Thoracic aorta (tissue), 2 donors: ENCODE measurements at regions not wholly inside any gene's neighbourhood (a gene's known extent, or its start where the extent isn't known, plus 50 kb on each side); places are given as distances from the start of the nearest gene placed in this dataset.

Source experiments
- ATAC-seq: fragments of 150-250 bp; one replicate; pipeline ENCODE4 v1.8.0; 2017; ENCODE audit warnings: low read depth; ENCODE audit not compliant: insufficient number of reproducible peaks, low FRiP score
- DNase-seq: peaks from one replicate; pipeline ENCODE4 v3.0.0-alpha.2; 2020; ENCODE audit warnings: low spot score
- H3K27ac ChIP-seq, 2 donors: fragments of 200-600 bp; sonication (generic); 1 replicate in 1 of 2; 2 replicates in 1 of 2; pipeline ENCODE4 v1.5.1; 2016; ENCODE audit warnings: mild to moderate bottlenecking in 2 of 2, moderate library complexity in 2 of 2
- H3K27me3 ChIP-seq: fragments of 200-600 bp; sonication (generic); replicated peaks from 2 replicates; pipeline ENCODE4 v1.6.0; 2016; ENCODE audit warnings: mild to moderate bottlenecking; ENCODE audit not compliant: insufficient read depth
- H3K36me3 ChIP-seq: fragments of 200-600 bp; sonication (generic); one replicate; pipeline ENCODE4 v1.5.1; 2016
- H3K4me1 ChIP-seq, 2 donors: fragments of 200-600 bp; sonication (generic); 1 replicate in 1 of 2; 2 replicates in 1 of 2; pipeline versions ENCODE4 v1.5.1 to v1.6.0; 2016; ENCODE audit warnings: low read depth in 2 of 2, mild to moderate bottlenecking in 1 of 2; ENCODE audit not compliant: control insufficient read depth in 1 of 2
- H3K4me3 ChIP-seq: fragments of 200-600 bp; sonication (generic); 2 replicates; pipeline ENCODE4 v1.5.1; 2016; ENCODE audit warnings: mild to moderate bottlenecking
- H3K9me3 ChIP-seq: fragments of 200-600 bp; sonication (generic); 2 replicates; pipeline ENCODE4 v1.5.1; 2016
- CTCF ChIP-seq: fragments of 200-600 bp; sonication (generic); IDR thresholded peaks from one replicate; pipeline ENCODE4 v1.5.1; 2019; ENCODE audit warnings: antibody characterized with exemption

- DNase-seq = no peak
- ATAC-seq = no peak
- TF ChIP-seq CTCF = no peak
- Histone ChIP-seq H3K27ac (no peak overlapping the region), H3K27me3 (no peaks in the 10 kb centered on the region), H3K36me3 (no peaks in the 10 kb centered on the region), H3K4me3 (no peak overlapping the region), H3K9me3 (no peaks in the 10 kb centered on the region), H3K4me1 (peaks cover 12 to 26% of the 10 kb centered on the region in 2 donors)
Measured at GRCh38 chr1:59108481-59109317, 188.2 kb upstream of the FGGY start.

- TF ChIP-seq CTCF = no peak
- ATAC-seq (no peak), DNase-seq (no peak)
- Histone ChIP-seq H3K4me1 (peaks cover 12 to 26% of the 10 kb centered on the region in 2 donors), H3K4me3 (no peak overlapping the region), H3K9me3 (no peaks in the 10 kb centered on the region), H3K27me3 (no peaks in the 10 kb centered on the region), H3K27ac (no peak overlapping the region), H3K36me3 (no peaks in the 10 kb centered on the region)
Measured at GRCh38 chr1:59110271-59110670, 186.6 kb upstream of the FGGY start.

DNA sequence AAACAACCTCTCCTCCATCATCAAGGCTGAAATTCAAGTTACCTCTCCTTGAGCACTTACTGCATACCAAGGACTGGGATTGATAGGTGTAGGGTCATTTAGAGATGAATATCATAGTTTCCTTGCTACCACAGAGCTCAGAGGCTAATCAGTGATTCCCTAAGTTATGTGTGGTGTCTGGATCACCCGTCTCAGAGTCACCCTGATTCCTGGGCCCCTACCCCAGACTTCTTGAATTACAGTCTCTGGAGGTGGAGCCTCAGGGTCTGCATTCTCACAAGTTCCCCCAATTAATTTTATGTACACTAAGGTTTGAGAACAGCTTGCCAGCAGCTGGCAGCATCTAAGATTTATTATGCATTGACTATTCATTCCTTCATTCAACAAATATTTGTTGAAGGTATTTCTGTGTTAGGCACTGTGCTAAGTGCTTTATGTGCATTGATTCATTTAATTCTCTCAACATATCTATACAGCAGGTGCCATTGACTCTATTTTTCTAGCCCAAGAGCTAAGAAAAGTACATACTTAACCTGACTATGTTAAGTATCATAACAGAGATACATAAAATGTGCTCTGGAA lies 182.9 kb upstream of the FGGY start:
- no peak overlapping the region for H3K4me3 ChIP-seq
- no peak overlapping the region for H3K27ac ChIP-seq
- H3K9me3 ChIP-seq = no peaks in the 10 kb centered on the region
- no peaks in the 10 kb centered on the region for H3K27me3 ChIP-seq
- H3K36me3 ChIP-seq = no peaks in the 10 kb centered on the region
- ATAC-seq (no peak), DNase-seq (no peak)
- H3K4me1 ChIP-seq = no peaks in the 10 kb centered on the region
- no peak for TF ChIP-seq CTCF

DNA sequence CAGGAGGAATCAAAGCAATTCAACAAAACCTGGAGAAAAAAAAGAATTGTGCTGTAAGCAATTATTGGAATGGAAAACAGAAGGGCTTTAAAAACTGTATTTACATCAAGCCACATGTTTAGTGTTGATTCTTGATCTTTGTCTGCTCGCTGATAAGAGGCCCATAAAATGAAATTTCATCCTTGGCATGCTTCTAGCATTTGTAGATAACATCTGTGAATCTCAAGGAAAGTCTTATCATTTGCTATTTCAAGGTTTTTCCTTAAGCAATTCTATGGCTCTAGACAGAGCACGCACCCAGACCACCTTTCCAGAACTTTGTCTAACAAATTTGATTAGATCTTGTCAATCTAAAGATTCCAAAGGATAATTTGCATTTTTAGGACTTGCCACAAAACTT lies 181.0 kb upstream of the FGGY start:
- H3K4me3 ChIP-seq = no peak overlapping the region
- ATAC-seq = no peak
- no peak for DNase-seq
- no peak overlapping the region for H3K27ac ChIP-seq
- TF ChIP-seq CTCF = no peak
- no peaks in the 10 kb centered on the region for H3K36me3 ChIP-seq
- H3K9me3 ChIP-seq = no peaks in the 10 kb centered on the region
- no peaks in the 10 kb centered on the region for H3K27me3 ChIP-seq
- no peaks in the 10 kb centered on the region for H3K4me1 ChIP-seq

DNA sequence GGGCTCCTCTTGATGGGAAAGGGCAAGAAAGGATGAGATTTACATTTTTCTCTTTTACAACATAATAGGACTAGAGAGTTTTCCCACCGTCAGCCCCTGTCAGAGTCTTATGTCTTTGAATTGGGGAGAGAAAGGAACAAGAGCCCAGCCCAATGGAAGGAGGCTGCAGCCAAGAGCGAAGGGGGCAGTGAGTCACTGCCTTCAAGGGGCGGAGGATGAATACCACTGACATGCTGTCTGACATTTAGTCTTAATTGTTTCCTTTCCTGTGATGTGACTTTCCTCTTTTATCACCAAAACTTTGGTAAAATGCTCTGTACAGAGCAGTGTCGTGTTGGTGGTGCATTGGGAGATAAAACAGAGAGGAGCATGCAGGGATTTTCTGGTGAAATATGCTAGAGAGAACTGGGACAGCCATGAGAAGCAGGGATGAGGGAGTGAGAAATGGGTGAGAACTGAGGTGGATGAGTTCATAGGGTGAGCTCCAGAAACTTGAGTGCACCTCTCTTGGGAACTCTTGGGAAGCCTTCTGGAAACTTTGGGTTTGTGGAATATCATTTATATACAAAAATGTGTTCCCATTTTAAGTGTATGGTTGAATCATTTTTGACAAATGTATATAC lies 179.9 kb upstream of the FGGY start:
- ATAC-seq (no peak), DNase-seq (no peak)
- no peaks in the 10 kb centered on the region for H3K9me3 ChIP-seq
- no peaks in the 10 kb centered on the region for H3K36me3 ChIP-seq
- no peaks in the 10 kb centered on the region for H3K4me1 ChIP-seq
- no peaks in the 10 kb centered on the region for H3K27me3 ChIP-seq
- TF ChIP-seq CTCF = no peak
- no peak overlapping the region for H3K4me3 ChIP-seq
- H3K27ac ChIP-seq = no peak overlapping the region
